Brain microvascular endothelial cell (primary cell): ENCODE measurements at regions not wholly inside any gene's neighbourhood (a gene's known extent, or its start where the extent isn't known, plus 50 kb on each side); places are given as distances from the start of the nearest gene placed in this dataset.
"Not testable (repeated sequence)": the region's sequence is repeated elsewhere in the genome, so short reads cannot be mapped to it uniquely, and the experiment has no call there.

ENCODE experiments used
- DNase-seq: peaks from one replicate; pipeline ENCODE4 v3.0.0-alpha.2; 2020
- H3K27ac ChIP-seq: fragments of 250-450 bp; sonication (Bioruptor Pico); 2 replicates; pipeline ENCODE4 v1.5.1; 2020; ENCODE audit warnings: mild to moderate bottlenecking, moderate library complexity
- H3K27me3 ChIP-seq: fragments of 250-450 bp; sonication (Bioruptor Pico); replicated peaks from 2 replicates; pipeline ENCODE4 v1.5.1; 2020; ENCODE audit warnings: mild to moderate bottlenecking
- H3K36me3 ChIP-seq: fragments of 250-450 bp; sonication (Bioruptor Pico); replicated peaks from 2 replicates; pipeline ENCODE4 v1.5.1; 2020; ENCODE audit warnings: mild to moderate bottlenecking
- H3K4me3 ChIP-seq: 2 replicates; pipeline ENCODE4 v1.5.1; 2011; ENCODE audit warnings: low read depth, mild to moderate bottlenecking, control low read depth, low read length, moderate library complexity
- CTCF ChIP-seq: IDR thresholded peaks from 2 replicates; pipeline ENCODE4 v1.5.1; 2011; ENCODE audit warnings: low read depth, mild to moderate bottlenecking, moderate library complexity, low read length, control low read depth, inconsistent platforms; ENCODE audit errors: missing control alignments
- in situ Hi-C: cut with HindIII; loops from 2 replicates; pipeline ENCODE4 v1.10.0; 2017; ENCODE audit warnings: low sequenced_read_pairs, low pct_ligation_motif_present

- in situ Hi-C loops = no loop called here
- Histone ChIP-seq H3K36me3 (no peaks in the 10 kb centered on the region), H3K4me3 (no peak overlapping the region), H3K27ac (no peak overlapping the region), H3K27me3 (no peaks in the 10 kb centered on the region)
- no peak for DNase-seq
- no peak for TF ChIP-seq CTCF
Measured at GRCh38 chr4:17234678-17235077, 277.2 kb downstream of the QDPR start.

GRCh38 chr4:17232566-17233253 lies 279.2 kb downstream of the QDPR start:
- H3K4me3 ChIP-seq = no peak overlapping the region
- no peak overlapping the region for H3K27ac ChIP-seq
- no peak for TF ChIP-seq CTCF
- H3K36me3 ChIP-seq = no peaks in the 10 kb centered on the region
- in situ Hi-C loops = no loop called here
- H3K27me3 ChIP-seq = no peaks in the 10 kb centered on the region
- DNase-seq = peak; percentile 77

GRCh38 chr4:17231880-17232475 lies 279.9 kb downstream of the QDPR start:
- H3K27me3 ChIP-seq, H3K4me3 ChIP-seq, H3K36me3 ChIP-seq, in situ Hi-C loops, H3K27ac ChIP-seq, DNase-seq: not testable (repeated sequence)

GRCh38 chr4:17230727-17231126 lies 281.2 kb downstream of the QDPR start:
- Histone ChIP-seq H3K36me3 (no peaks in the 10 kb centered on the region), H3K4me3 (no peak overlapping the region), H3K27ac (no peak overlapping the region), H3K27me3 (no peaks in the 10 kb centered on the region)
- in situ Hi-C loops = no loop called here
- no peak for DNase-seq
- no peak for TF ChIP-seq CTCF

- TF ChIP-seq CTCF = no peak
- in situ Hi-C loops = no loop called here
- Histone ChIP-seq H3K27ac (no peak overlapping the region), H3K27me3 (no peaks in the 10 kb centered on the region), H3K36me3 (no peaks in the 10 kb centered on the region), H3K4me3 (no peak overlapping the region)
- no peak for DNase-seq
Measured at GRCh38 chr4:17220816-17221215, 291.1 kb downstream of the QDPR start.

- no peak overlapping the region for H3K27ac ChIP-seq
- H3K4me3 ChIP-seq = no peak overlapping the region
- no peak for DNase-seq
- no peaks in the 10 kb centered on the region for H3K27me3 ChIP-seq
- no peaks in the 10 kb centered on the region for H3K36me3 ChIP-seq
- TF ChIP-seq CTCF = no peak
- in situ Hi-C loops = no loop called here
Measured at GRCh38 chr4:17218786-17219185, 293.1 kb downstream of the QDPR start.
